ENCODE measurements at regions not wholly inside any gene's neighbourhood (a gene's known extent, or its start where the extent isn't known, plus 50 kb on each side); places are given as distances from the start of the nearest gene placed in this dataset.

DNA sequence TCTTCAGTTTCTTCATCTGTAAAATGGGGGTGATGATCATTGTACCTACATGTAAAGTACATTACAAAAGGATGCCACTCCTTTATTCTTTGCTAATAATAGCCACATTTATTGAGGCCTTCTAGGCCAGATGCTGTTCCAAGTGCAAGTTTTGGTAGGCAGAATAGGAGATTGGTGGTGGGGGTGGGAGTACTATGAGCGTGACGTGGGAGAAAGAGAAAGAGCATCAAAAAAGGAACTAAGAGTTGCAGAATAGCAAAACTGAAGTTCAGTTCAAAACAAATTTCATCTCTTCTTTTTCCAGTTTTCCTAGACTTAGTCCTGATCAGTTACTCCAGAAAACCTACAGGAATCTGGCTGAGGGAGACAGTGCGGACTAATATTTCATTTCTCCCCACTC is 174.1 kb downstream of the SNX18 start:
- Histone ChIP-seq H3K4me3 (no peak overlapping the region), H3K27ac (no peak overlapping the region), H3K9me3 (no peaks in the 10 kb centered on the region), H3K27me3 (no peaks in the 10 kb centered on the region), H3K36me3 (no peaks in the 10 kb centered on the region), H3K4me1 (peaks cover 0 to 15% (median 11%) of the 10 kb centered on the region in 4 donors)
- WGBS, 2 donors, result 85 to 95% methylated on average over 3 of the region's 3 CpGs
- DNase-seq, result no peak
- intact Hi-C loops (cut with DNase I), result no loop called here
- TF ChIP-seq POLR2AphosphoS5 (IDR thresholded peaks at IDR 0.05), result no peak
- TF ChIP-seq POLR2A (IDR thresholded peaks at IDR 0.05), result no peak
- TF ChIP-seq EP300 (IDR thresholded peaks at IDR 0.05), result no peak
- TF ChIP-seq, protein P1, sequence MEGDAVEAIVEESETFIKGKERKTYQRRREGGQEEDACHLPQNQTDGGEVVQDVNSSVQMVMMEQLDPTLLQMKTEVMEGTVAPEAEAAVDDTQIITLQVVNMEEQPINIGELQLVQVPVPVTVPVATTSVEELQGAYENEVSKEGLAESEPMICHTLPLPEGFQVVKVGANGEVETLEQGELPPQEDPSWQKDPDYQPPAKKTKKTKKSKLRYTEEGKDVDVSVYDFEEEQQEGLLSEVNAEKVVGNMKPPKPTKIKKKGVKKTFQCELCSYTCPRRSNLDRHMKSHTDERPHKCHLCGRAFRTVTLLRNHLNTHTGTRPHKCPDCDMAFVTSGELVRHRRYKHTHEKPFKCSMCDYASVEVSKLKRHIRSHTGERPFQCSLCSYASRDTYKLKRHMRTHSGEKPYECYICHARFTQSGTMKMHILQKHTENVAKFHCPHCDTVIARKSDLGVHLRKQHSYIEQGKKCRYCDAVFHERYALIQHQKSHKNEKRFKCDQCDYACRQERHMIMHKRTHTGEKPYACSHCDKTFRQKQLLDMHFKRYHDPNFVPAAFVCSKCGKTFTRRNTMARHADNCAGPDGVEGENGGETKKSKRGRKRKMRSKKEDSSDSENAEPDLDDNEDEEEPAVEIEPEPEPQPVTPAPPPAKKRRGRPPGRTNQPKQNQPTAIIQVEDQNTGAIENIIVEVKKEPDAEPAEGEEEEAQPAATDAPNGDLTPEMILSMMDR (IDR thresholded peaks at IDR 0.05), result no peak

- intact Hi-C loops (cut with DNase I), result no loop called here
- Histone ChIP-seq H3K9me3 (no peaks in the 10 kb centered on the region), H3K4me1 (peaks cover 0 to 8% (median 4%) of the 10 kb centered on the region in 4 donors), H3K36me3 (no peaks in the 10 kb centered on the region), H3K27ac (no peak overlapping the region), H3K27me3 (no peaks in the 10 kb centered on the region), H3K4me3 (no peak overlapping the region)
- no peak for TF ChIP-seq POLR2A (IDR thresholded peaks at IDR 0.05)
- no peak for DNase-seq
- WGBS, 2 donors, result 79 to 83% methylated on average over 3 of the region's 3 CpGs
Observed at GRCh38 chr5:54689411-54690251, 172.1 kb downstream of the SNX18 start.

DNA sequence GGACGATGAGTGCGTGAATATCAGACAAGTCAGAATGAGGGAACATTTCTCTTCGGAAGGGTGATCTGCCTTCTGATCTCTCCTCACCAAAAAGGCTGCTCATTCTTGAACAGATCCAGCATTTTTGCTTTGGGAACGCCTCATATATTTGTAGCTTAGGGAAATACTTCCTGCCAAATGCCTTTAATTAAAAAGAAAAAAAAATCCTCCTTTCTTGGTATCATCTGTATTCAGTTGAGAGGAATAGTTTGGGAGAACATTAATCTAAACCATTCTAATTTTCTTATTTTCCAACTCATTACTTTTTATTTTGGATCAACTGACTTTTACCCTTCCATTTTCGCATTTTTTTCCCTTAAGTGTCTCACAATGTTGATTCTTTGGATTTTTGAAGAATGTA is 163.4 kb downstream of the SNX18 start:
- H3K4me1 ChIP-seq, result peaks cover 0 to 11% (median 3%) of the 10 kb centered on the region in 4 donors
- no peak for DNase-seq
- no peaks in the 10 kb centered on the region for H3K36me3 ChIP-seq
- H3K27me3 ChIP-seq, result no peaks in the 10 kb centered on the region
- intact Hi-C loops (cut with DNase I), result no loop called here
- no peaks in the 10 kb centered on the region for H3K9me3 ChIP-seq
- 72 to 76% methylated on average over 5 of the region's 5 CpGs for WGBS, 2 donors
- H3K27ac ChIP-seq, result no peak overlapping the region
- H3K4me3 ChIP-seq, result no peak overlapping the region
- TF ChIP-seq EP300 (IDR thresholded peaks at IDR 0.05) (no peak), POLR2A (IDR thresholded peaks at IDR 0.05) (no peak), POLR2AphosphoS5 (IDR thresholded peaks at IDR 0.05) (no peak)
- TF ChIP-seq, protein P1 (IDR thresholded peaks at IDR 0.05), result no peak

DNA sequence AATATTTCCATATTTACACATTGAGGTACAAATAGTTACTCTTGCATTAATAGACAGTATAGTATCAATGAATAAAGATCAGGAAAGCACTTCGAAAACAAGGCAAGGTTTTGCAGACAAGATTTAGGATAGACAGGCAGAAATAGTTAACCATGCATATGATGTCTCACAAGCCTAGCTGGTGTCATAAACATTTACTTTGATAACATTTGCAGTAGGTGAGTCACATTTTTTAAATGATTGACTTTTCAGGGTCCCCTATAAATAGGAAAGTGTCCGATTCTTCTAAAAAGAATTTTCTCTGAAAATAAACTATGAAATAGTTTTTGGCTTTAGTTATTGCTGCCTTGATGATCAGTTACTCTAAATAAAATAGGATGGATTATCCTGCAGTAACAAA is 162.1 kb downstream of the SNX18 start:
- 64 to 80% methylated on average over 2 of the region's 2 CpGs for WGBS, 2 donors
- no peak for DNase-seq
- intact Hi-C loops (cut with DNase I), result no loop called here
- Histone ChIP-seq H3K4me3 (no peak overlapping the region), H3K4me1 (peaks cover 0 to 16% (median 3%) of the 10 kb centered on the region in 4 donors), H3K36me3 (no peaks in the 10 kb centered on the region), H3K27ac (no peak overlapping the region), H3K9me3 (no peaks in the 10 kb centered on the region), H3K27me3 (no peaks in the 10 kb centered on the region)
- TF ChIP-seq, protein P1 (IDR thresholded peaks at IDR 0.05), result no peak
- TF ChIP-seq POLR2A (IDR thresholded peaks at IDR 0.05) (no peak), POLR2AphosphoS5 (IDR thresholded peaks at IDR 0.05) (no peak), EP300 (IDR thresholded peaks at IDR 0.05) (no peak)

DNA sequence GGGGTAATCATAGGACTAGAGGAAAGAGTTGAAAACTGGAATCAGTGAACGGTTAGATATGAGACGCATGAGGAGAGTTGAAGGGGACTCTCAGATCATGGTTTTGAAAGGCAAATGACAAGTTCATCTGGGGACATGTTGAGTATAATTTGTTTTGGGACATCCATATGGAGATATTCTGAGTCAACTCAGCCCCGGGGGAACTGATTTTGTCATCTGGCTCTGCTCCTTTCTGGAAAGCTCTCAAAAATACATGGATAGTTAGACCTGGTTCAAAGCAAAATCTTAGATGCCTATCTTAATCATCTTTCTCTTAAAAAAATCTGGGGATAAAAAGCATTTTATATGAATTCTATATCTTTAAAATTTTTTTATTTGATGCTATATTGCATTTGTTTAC is 161.2 kb downstream of the SNX18 start:
- Histone ChIP-seq H3K36me3 (no peaks in the 10 kb centered on the region), H3K4me3 (no peak overlapping the region), H3K27ac (no peak overlapping the region), H3K4me1 (peaks cover 0 to 16% (median 3%) of the 10 kb centered on the region in 4 donors), H3K9me3 (no peaks in the 10 kb centered on the region), H3K27me3 (no peaks in the 10 kb centered on the region)
- TF ChIP-seq, protein P1 (IDR thresholded peaks at IDR 0.05), result no peak
- no peak for TF ChIP-seq POLR2AphosphoS5 (IDR thresholded peaks at IDR 0.05)
- no peak for TF ChIP-seq POLR2A (IDR thresholded peaks at IDR 0.05)
- no peak for TF ChIP-seq EP300 (IDR thresholded peaks at IDR 0.05)
- intact Hi-C loops (cut with DNase I), result no loop called here
- no peak for DNase-seq
- WGBS, 2 donors, result 79 to 89% methylated on average over 3 of the region's 3 CpGs
